PC-3 (cell line): ENCODE measurements at regions not wholly inside any gene's neighbourhood (a gene's known extent, or its start where the extent isn't known, plus 50 kb on each side); places are given as distances from the start of the nearest gene placed in this dataset.

Experiments used
- CTCF ChIP-seq: fragments of 300-600 bp; sonication (generic); conservative IDR thresholded peaks from 2 replicates; pipeline ENCODE4 v1.5.1; 2017; ENCODE audit warnings: antibody characterized with exemption, low read depth, mild to moderate bottlenecking, low read length
- EZH2 ChIP-seq: fragments of 300-600 bp; sonication (generic); IDR thresholded peaks from one replicate; pipeline ENCODE4 v1.6.1; 2017; ENCODE audit warnings: antibody characterized with exemption, mild to moderate bottlenecking, low read length; ENCODE audit not compliant: unreplicated experiment

- TF ChIP-seq EZH2: no peak
- no peak for TF ChIP-seq CTCF
Observed at GRCh38 chrX:127596882-127597281, 455.3 kb downstream of the ACTRT1 start.
